ENCODE measurements at regions not wholly inside any gene's neighbourhood (a gene's known extent, or its start where the extent isn't known, plus 50 kb on each side); places are given as distances from the start of the nearest gene placed in this dataset.

GRCh38 chr4:180855184-180855583 is 1388.0 kb upstream of the TENM3 start:
- TF ChIP-seq EZH2 (IDR thresholded peaks at IDR 0.05; ENCODE audit: borderline replicate concordance, low read depth, low read length, poor library complexity, severe bottlenecking), result no peak
- no peak for TF ChIP-seq CTCF (conservative IDR thresholded peaks at IDR 0.05; ENCODE audit: low read depth, low read length)
